ENCODE measurements at regions not wholly inside any gene's neighbourhood (a gene's known extent, or its start where the extent isn't known, plus 50 kb on each side); places are given as distances from the start of the nearest gene placed in this dataset.
"Not testable (repeated sequence)": the region's sequence is repeated elsewhere in the genome, so short reads cannot be mapped to it uniquely, and the experiment has no call there.

DNA sequence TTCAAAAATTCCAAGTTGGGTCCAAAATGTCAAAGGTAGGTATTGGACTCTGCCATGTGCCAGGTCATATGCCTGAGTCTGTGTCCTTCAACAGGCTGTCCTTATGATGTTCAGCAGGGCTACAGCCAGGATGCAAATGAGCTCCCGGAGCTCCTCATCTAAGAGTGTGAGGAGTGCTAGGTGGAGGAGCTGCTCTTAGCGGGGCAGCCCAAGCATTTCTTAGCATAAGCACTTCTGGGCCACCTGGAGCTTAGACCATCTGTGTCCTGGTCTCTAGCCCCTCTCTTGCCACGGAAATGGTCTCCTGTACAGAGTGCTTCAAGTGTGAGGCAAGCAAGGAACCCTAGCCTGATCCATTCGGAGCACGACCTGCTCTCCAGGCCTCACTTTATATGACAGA lies 64.6 kb upstream of the PRR23C start:
- TF ChIP-seq, protein P1, sequence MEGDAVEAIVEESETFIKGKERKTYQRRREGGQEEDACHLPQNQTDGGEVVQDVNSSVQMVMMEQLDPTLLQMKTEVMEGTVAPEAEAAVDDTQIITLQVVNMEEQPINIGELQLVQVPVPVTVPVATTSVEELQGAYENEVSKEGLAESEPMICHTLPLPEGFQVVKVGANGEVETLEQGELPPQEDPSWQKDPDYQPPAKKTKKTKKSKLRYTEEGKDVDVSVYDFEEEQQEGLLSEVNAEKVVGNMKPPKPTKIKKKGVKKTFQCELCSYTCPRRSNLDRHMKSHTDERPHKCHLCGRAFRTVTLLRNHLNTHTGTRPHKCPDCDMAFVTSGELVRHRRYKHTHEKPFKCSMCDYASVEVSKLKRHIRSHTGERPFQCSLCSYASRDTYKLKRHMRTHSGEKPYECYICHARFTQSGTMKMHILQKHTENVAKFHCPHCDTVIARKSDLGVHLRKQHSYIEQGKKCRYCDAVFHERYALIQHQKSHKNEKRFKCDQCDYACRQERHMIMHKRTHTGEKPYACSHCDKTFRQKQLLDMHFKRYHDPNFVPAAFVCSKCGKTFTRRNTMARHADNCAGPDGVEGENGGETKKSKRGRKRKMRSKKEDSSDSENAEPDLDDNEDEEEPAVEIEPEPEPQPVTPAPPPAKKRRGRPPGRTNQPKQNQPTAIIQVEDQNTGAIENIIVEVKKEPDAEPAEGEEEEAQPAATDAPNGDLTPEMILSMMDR (conservative IDR thresholded peaks at IDR 0.05; ENCODE audit: control insufficient read depth, insufficient read depth, low read depth, low read length): no peak
- no peak overlapping the region for H3K4me3 ChIP-seq (ENCODE audit: control insufficient read depth, low read depth, low read length)
- no peak for DNase-seq (ENCODE audit: low read depth)

DNA sequence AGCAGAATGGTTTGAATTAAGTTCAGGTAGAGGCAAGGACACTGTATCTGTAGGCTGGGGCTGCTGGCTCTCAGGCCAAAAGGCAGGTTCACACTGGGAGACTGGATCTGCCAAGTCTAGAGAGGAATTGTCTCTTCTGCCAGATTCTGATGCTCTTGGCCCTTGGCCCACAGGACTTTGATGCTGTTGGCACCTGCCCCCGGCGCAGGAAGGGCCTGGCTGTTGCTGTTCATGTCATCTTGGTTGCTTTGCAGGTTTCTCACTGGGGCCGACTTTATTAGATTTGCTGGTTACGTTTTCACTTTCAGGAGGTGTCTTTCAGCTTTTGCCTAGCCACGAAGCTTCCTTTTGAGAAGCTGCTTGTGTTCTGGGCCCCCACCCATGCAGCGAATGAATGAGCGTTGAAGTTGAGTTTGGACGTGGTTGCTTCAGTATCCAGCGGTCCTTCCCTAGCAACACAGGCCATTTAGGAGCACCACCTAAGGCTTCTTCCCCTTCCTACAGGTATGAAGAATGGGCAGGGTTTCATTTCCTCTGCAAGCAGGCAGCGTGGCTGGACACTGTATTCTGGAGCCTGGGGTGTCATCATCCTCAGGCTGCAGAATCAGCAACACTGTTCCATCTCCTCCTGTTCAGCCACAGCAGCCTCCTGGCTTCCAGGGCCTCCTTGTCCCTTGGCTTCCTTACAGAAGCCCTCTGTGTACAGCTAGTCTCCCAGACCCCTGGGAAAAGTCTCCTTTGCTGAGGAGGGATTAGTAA lies 65.6 kb upstream of the PRR23C start:
- H3K4me3 ChIP-seq (ENCODE audit: control insufficient read depth, low read depth, low read length): no peak overlapping the region
- TF ChIP-seq, protein P1 (conservative IDR thresholded peaks at IDR 0.05; ENCODE audit: control insufficient read depth, insufficient read depth, low read depth, low read length): no peak
- no peak for DNase-seq (ENCODE audit: low read depth)

DNA sequence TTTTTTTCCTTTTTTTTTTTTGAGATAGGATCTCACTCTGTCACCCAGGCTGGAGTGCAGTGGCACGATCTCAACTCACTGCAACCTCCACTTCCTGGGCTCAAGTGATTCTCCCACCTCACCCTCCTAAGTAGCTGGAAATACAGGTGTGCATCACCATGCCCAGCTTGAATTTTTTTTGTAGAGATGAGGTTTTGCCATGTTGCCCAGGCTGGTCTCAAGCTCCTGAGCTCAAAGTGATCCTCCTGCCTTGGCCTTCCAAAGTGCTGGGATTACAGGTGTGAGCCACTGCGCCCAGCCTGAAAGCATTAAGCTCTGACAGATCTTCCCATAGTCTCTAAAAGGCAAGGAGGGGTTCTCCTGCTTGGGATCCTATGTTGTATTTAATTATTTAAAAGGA lies 66.2 kb upstream of the PRR23C start:
- H3K4me3 ChIP-seq (ENCODE audit: control insufficient read depth, low read depth, low read length); DNase-seq (ENCODE audit: low read depth): not testable (repeated sequence)

DNA sequence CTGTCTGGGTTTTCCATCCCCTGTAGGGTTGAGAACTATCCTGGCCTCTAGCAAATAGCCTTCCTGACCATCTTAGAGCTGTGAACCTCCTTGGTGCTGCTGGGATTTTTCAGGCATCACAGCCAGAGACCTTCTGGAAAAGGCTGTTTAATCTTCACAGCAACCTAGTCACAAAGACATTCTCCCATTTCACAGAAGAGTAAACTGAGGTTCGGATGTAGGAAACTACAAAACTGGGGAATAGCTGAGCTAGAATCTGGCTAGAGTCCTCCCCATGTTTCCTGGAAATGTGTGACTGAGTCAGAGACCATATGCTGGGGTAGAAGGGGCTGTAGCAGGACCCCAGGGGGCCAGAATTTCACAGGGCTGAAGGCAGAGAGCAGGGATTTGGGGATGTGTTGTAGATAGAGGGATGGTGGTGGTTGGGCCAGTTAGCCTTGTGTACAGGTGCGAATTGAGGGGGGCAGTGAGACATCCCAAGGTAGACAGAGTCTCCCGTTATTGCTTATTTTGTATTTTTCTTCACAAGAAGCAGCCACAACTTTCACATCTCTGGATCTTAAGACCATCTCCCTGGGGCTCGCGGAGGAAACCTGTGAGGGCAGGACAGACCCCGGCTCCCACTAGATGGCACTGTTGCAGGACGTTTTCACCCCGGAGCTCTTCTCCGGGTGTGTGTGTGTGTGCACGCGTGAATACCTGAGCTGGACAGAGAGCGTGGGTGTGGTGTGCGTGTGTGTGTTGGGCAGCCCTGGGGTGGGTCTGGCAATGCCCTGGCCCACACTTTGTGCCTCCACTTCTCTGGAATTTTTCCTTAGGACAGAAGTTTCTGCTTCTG lies 66.9 kb upstream of the PRR23C start:
- no peak overlapping the region for H3K4me3 ChIP-seq (ENCODE audit: control insufficient read depth, low read depth, low read length)
- TF ChIP-seq, protein P1 (conservative IDR thresholded peaks at IDR 0.05; ENCODE audit: control insufficient read depth, insufficient read depth, low read depth, low read length): peak; percentile 81
- peak; percentile 66 for DNase-seq (ENCODE audit: low read depth)

DNA sequence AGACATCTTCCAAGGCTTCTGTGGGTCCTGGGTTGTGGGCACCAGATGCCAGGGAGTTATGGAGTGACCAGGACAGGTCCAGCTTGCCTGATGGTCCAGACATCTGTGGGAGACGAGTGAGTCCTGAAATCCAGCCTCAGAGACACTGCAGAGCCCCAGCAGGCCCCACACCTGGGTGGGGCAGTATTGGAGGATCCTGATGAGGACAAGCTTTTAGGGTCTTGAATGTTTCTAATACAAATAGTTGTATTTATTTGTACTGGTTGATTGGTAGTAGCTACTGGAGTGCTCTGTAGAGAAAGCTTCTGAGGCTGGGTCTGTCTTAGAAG lies 67.5 kb upstream of the PRR23C start:
- no peak for DNase-seq (ENCODE audit: low read depth)
- no peak overlapping the region for H3K4me3 ChIP-seq (ENCODE audit: control insufficient read depth, low read depth, low read length)
- TF ChIP-seq, protein P1 (conservative IDR thresholded peaks at IDR 0.05; ENCODE audit: control insufficient read depth, insufficient read depth, low read depth, low read length): no peak

DNA sequence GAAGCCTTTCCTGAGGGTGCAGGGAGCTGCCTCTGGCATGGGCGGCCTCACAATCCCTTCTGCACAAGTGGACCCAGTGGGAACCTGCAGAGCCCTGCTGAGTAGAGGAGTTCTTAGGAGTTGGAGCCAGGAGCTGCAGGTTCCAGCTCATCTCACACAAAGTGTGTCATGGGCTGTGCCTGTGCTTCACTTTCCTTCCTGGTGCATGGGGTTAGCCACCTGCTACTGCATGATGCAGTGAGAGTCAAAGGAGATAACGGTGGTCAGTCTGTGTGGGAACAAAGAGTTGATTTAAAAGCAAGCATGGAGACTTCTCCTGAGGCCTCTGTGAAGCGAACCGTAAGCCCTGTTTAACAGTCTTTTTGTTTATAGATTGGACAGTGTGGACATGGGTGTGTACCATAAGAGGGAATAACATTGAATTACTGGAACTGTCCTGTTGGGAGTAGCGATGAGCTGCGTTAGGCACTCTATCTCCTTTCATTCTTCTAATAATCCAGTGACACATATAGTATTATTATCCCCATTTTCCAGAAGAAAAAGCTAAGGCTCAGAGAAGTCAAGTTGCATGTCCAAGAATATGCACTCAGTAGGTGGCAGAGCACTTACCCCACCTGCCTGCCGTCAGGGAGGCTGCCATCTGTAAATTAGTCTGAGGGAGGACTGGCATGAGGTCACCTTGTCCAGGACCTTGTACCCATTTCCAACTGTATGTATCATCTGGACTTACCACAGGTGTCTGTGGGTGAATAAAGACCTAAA lies 68.7 kb upstream of the PRR23C start:
- no peak for DNase-seq (ENCODE audit: low read depth)
- no peak overlapping the region for H3K4me3 ChIP-seq (ENCODE audit: control insufficient read depth, low read depth, low read length)
- TF ChIP-seq, protein P1 (conservative IDR thresholded peaks at IDR 0.05; ENCODE audit: control insufficient read depth, insufficient read depth, low read depth, low read length): peak; percentile 22

DNA sequence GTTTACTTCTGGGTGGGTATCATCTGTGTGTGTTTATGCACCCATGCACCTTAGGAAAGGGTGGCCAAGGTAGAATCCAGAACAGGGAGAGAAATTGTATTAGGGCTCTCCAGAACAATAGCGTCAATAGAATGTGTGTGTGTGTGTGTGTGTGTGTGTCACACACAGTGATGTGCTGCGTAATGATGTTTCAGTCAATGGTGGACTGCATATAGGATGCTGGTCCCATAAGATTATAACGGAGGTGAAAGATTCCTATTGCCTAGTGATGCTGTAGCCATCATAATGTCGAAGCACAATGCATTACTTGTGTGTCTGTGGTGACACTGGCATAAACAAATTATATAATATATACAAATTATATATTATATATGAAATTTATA lies 69.3 kb upstream of the PRR23C start:
- H3K4me3 ChIP-seq (ENCODE audit: control insufficient read depth, low read depth, low read length): no peak overlapping the region
- TF ChIP-seq, protein P1 (conservative IDR thresholded peaks at IDR 0.05; ENCODE audit: control insufficient read depth, insufficient read depth, low read depth, low read length): no peak
- no peak for DNase-seq (ENCODE audit: low read depth)

DNA sequence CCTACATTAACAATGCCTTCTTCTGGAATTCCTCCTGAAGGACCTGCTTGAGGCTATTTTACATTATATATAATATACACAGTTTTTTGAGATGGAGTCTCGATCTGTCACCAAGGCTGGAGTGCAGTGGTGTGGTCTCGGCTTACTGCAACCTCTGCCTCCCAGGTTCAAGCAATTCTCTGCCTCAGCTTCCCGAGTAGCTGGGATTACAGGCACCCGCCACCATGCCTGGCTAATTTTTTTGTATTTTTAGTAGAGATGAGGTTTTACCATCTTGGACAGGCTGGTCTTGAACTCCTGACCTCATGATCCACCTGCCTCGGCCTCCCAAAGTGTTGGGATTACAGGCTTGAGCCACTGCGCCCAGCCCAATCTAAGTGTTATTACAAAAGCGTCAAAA lies 71.9 kb upstream of the PRR23C start:
- DNase-seq (ENCODE audit: low read depth); H3K4me3 ChIP-seq (ENCODE audit: control insufficient read depth, low read depth, low read length): not testable (repeated sequence)
